Glutamatergic neuron (in vitro differentiated cells): ENCODE measurements at regions not wholly inside any gene's neighbourhood (a gene's known extent, or its start where the extent isn't known, plus 50 kb on each side); places are given as distances from the start of the nearest gene placed in this dataset.
"Not testable (repeated sequence)": the region's sequence is repeated elsewhere in the genome, so short reads cannot be mapped to it uniquely, and the experiment has no call there.

Experiments used
- DNase-seq: peaks from one replicate; pipeline ENCODE4 v3.0.0; 2022
- H3K27ac Mint-ChIP-seq: one replicate; pipeline ENCODE4 v1.8.0; 2020; ENCODE audit warnings: mild to moderate bottlenecking, mixed read lengths, inconsistent platforms; ENCODE audit not compliant: unreplicated experiment
- H3K27me3 Mint-ChIP-seq: one replicate; pipeline ENCODE4 v1.8.0; 2020; ENCODE audit warnings: mild to moderate bottlenecking, moderate library complexity, mixed read lengths, inconsistent platforms; ENCODE audit not compliant: unreplicated experiment
- H3K36me3 Mint-ChIP-seq: one replicate; pipeline ENCODE4 v1.8.0; 2020; ENCODE audit warnings: mild to moderate bottlenecking, mixed read lengths, inconsistent platforms; ENCODE audit not compliant: unreplicated experiment
- H3K4me1 Mint-ChIP-seq: one replicate; pipeline ENCODE4 v1.8.0; 2020; ENCODE audit warnings: mild to moderate bottlenecking, low read depth, mixed read lengths, inconsistent platforms; ENCODE audit not compliant: unreplicated experiment
- H3K4me3 Mint-ChIP-seq: one replicate; pipeline ENCODE4 v1.8.0; 2020; ENCODE audit warnings: mild to moderate bottlenecking, mixed read lengths, inconsistent platforms; ENCODE audit not compliant: unreplicated experiment
- H3K9me3 Mint-ChIP-seq: one replicate; pipeline ENCODE4 v1.8.0; 2020; ENCODE audit warnings: mild to moderate bottlenecking, moderate library complexity, mixed read lengths, inconsistent platforms; ENCODE audit not compliant: unreplicated experiment
- CTCF ChIP-seq: fragments of 200-600 bp; sonication (generic); IDR thresholded peaks from one replicate; pipeline ENCODE4 v1.5.0; 2021; ENCODE audit not compliant: partially characterized antibody, unreplicated experiment

DNA sequence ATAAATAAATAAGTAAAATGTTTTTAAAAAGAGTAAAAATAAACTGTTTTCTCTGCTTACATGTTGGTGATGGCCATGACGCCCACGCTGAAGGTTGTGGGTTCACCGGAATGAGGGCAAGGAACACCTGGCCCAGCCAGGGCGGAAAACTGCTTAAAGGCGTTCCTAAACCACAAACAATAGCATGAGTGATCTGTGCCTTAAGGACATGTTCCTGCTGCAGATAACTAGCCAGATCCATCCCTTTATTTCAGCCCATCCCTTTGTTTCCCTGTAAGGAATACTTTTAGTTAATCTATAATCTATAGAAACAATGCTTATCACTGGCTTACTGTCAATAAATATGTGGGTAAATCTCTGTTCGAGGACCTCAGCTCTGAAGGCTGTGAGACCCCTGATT lies 63.3 kb upstream of the CEP78 start:
- not testable (repeated sequence) for DNase-seq, H3K36me3 Mint-ChIP-seq, H3K27me3 Mint-ChIP-seq, H3K27ac Mint-ChIP-seq, H3K4me1 Mint-ChIP-seq, H3K9me3 Mint-ChIP-seq, H3K4me3 Mint-ChIP-seq

DNA sequence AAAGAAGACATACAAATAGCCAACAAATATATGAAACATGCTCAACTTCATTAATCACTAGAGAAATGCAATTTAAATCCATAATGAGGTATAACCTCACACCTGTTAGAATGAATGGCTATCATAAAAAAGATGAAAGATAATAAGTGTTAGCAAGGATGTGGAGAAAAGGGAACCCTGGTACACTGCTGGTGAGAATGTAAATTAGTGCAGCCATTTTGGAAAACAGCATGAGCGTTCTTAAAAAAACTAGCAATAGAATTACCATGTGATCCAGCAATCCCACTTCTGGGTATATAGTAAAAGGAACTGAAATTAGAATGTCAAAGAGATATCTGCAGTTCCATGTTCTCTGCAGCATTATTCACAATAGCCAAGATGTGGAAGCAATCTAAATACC lies 64.2 kb upstream of the CEP78 start:
- Mint-ChIP-seq H3K36me3 (peaks cover 9% of the 10 kb centered on the region), H3K4me3 (no peak overlapping the region), H3K27me3 (no peaks in the 10 kb centered on the region), H3K4me1 (no peaks in the 10 kb centered on the region), H3K9me3 (peaks cover 3% of the 10 kb centered on the region), H3K27ac (no peak overlapping the region)
- no peak for DNase-seq
- no peak for TF ChIP-seq CTCF

- Mint-ChIP-seq H3K9me3 (peaks cover 3% of the 10 kb centered on the region), H3K4me3 (no peak overlapping the region), H3K27ac (no peak overlapping the region), H3K36me3 (peaks cover 9% of the 10 kb centered on the region), H3K27me3 (no peaks in the 10 kb centered on the region), H3K4me1 (no peaks in the 10 kb centered on the region)
- no peak for TF ChIP-seq CTCF
- no peak for DNase-seq
Observed at GRCh38 chr9:78169125-78169524, 66.8 kb upstream of the CEP78 start.

DNA sequence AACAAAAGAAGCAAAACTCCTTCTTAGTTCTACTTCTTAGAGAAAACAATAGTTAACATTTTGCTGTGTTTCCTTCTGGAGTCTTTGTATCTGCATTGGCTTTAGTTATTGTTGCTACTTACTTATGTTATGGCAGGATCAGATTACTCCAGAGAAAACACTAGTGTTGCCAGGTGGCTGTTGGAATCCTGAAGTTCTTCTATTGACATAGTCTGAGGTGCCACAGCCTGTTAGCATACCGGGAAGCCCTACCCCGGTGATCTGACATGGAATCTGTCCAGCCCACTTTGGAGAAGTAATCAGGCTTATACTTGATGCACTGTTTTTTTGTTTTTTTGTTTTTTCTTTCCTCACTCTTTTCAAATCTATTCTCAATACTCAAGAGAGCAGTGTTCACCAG lies 68.5 kb upstream of the CEP78 start:
- no peak for DNase-seq
- TF ChIP-seq CTCF: no peak
- Mint-ChIP-seq H3K9me3 (peaks cover 2% of the 10 kb centered on the region), H3K27ac (no peak overlapping the region), H3K27me3 (no peaks in the 10 kb centered on the region), H3K4me1 (no peaks in the 10 kb centered on the region), H3K4me3 (no peak overlapping the region), H3K36me3 (peaks cover 4% of the 10 kb centered on the region)

DNA sequence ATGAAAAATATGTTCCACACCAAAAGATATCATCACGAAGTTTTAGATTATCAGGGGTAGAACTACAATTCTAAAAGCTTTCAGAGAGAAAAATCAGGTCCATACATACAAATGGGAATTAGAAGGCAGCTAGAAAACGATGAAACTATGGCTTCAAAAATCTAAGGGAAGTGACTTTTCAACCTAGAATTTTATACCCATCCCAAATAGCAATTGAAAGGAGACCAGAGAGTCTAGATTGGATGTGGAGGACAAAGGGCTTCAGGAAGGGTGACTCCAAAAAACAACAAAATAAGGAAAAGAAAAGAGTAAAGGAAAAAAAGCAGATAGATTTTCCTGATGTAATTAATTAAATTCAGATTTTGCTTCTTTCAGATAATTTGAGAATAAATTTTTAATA lies 72.0 kb upstream of the CEP78 start:
- Mint-ChIP-seq H3K4me3 (no peak overlapping the region), H3K36me3 (no peaks in the 10 kb centered on the region), H3K4me1 (no peaks in the 10 kb centered on the region), H3K27ac (no peak overlapping the region), H3K27me3 (no peaks in the 10 kb centered on the region), H3K9me3 (peaks cover 2% of the 10 kb centered on the region)
- no peak for TF ChIP-seq CTCF
- no peak for DNase-seq

DNA sequence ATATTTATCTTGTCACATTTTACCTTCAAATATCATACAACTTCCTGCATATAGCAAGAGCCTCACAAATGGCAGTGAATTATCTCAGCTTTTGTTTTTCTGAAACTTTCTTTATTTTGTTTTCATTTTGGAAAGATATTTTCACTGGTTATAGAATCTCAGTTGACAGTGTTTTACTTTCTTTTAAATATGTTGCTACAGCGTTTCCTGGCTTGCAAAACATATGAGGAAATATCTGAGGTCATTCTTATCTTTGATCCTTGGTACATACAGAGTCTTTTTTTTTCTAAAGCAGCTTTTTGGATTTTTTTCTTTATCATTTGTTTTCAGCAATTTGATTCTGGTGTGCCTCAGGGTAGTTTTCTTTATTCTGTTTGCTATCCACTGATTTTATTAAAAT lies 77.6 kb upstream of the CEP78 start:
- Mint-ChIP-seq H3K4me3 (no peak overlapping the region), H3K27ac (no peak overlapping the region), H3K36me3 (no peaks in the 10 kb centered on the region), H3K27me3 (no peaks in the 10 kb centered on the region), H3K4me1 (no peaks in the 10 kb centered on the region), H3K9me3 (no peaks in the 10 kb centered on the region)
- no peak for TF ChIP-seq CTCF
- DNase-seq: no peak
